ENCODE measurements at regions not wholly inside any gene's neighbourhood (a gene's known extent, or its start where the extent isn't known, plus 50 kb on each side); places are given as distances from the start of the nearest gene placed in this dataset.

- H3K27ac ChIP-seq, result no peak overlapping the region
- no peak overlapping the region for H3K4me3 ChIP-seq
Measured at GRCh38 chr5:159763562-159763961, 152.7 kb upstream of the ADRA1B start.

GRCh38 chr5:159764283-159765134, 151.8 kb upstream of the ADRA1B start:
- Histone ChIP-seq H3K4me3 (no peak overlapping the region), H3K27ac (no peak overlapping the region)

GRCh38 chr5:159765135-159765433, 151.2 kb upstream of the ADRA1B start:
- Histone ChIP-seq H3K27ac (no peak overlapping the region), H3K4me3 (no peak overlapping the region)

GRCh38 chr5:159765760-159766517, 150.3 kb upstream of the ADRA1B start:
- Histone ChIP-seq H3K27ac (no peak overlapping the region), H3K4me3 (no peak overlapping the region)

- H3K27ac ChIP-seq, result no peak overlapping the region
- H3K4me3 ChIP-seq, result no peak overlapping the region
Measured at GRCh38 chr5:159768243-159768642, 148.0 kb upstream of the ADRA1B start.

GRCh38 chr5:159772698-159773061, 143.6 kb upstream of the ADRA1B start:
- H3K4me3 ChIP-seq, result no peak overlapping the region
- peak overlapping the region in 3 of 21 experiments; percentile 7 to 59 (median 29) for H3K27ac ChIP-seq

GRCh38 chr5:159773062-159773924, 143.0 kb upstream of the ADRA1B start:
- peak overlapping the region in 7 of 21 experiments; percentile 7 to 61 (median 55) for H3K27ac ChIP-seq
- peak overlapping the region in 6 of 7 experiments; percentile 2 to 31 (median 25) for H3K4me3 ChIP-seq

GRCh38 chr5:159774476-159775031, 141.7 kb upstream of the ADRA1B start:
- H3K27ac ChIP-seq, result no peak overlapping the region
- no peak overlapping the region for H3K4me3 ChIP-seq

- no peak overlapping the region for H3K27ac ChIP-seq
- no peak overlapping the region for H3K4me3 ChIP-seq
Measured at GRCh38 chr5:159775890-159776289, 140.4 kb upstream of the ADRA1B start.

GRCh38 chr5:159777049-159777660, 139.1 kb upstream of the ADRA1B start:
- no peak overlapping the region for H3K27ac ChIP-seq
- no peak overlapping the region for H3K4me3 ChIP-seq

GRCh38 chr5:159779481-159779880, 136.8 kb upstream of the ADRA1B start:
- peak overlapping the region in 1 of 21 experiments; percentile 52 for H3K27ac ChIP-seq
- no peak overlapping the region for H3K4me3 ChIP-seq

- peak overlapping the region in 1 of 21 experiments; percentile 52 for H3K27ac ChIP-seq
Measured at GRCh38 chr5:159780246-159780645, 136.0 kb upstream of the ADRA1B start.

GRCh38 chr5:159781626-159782157, 134.6 kb upstream of the ADRA1B start:
- no peak overlapping the region for H3K4me3 ChIP-seq
- H3K27ac ChIP-seq, result no peak overlapping the region

More at GRCh38 chr5:159780246-159780645, 136.0 kb upstream of the ADRA1B start:
- H3K4me3 ChIP-seq, result no peak overlapping the region

GRCh38 chr5:159782197-159782994, 133.9 kb upstream of the ADRA1B start:
- Histone ChIP-seq H3K27ac (no peak overlapping the region), H3K4me3 (no peak overlapping the region)

- no peak overlapping the region for H3K27ac ChIP-seq
- no peak overlapping the region for H3K4me3 ChIP-seq
Measured at GRCh38 chr5:159782995-159783300, 133.3 kb upstream of the ADRA1B start.

- H3K4me3 ChIP-seq, result no peak overlapping the region
Measured at GRCh38 chr5:159783726-159784247, 132.5 kb upstream of the ADRA1B start.

GRCh38 chr5:159784993-159785392, 131.3 kb upstream of the ADRA1B start:
- Histone ChIP-seq H3K4me3 (no peak overlapping the region), H3K27ac (no peak overlapping the region)

More at GRCh38 chr5:159783726-159784247, 132.5 kb upstream of the ADRA1B start:
- no peak overlapping the region for H3K27ac ChIP-seq

- Histone ChIP-seq H3K4me3 (no peak overlapping the region), H3K27ac (no peak overlapping the region)
Measured at GRCh38 chr5:159785656-159786055, 130.6 kb upstream of the ADRA1B start.

Data from skin epidermis (tissue), 12 donors.